Kidney tubule cell (primary cell): ENCODE measurements at regions not wholly inside any gene's neighbourhood (a gene's known extent, or its start where the extent isn't known, plus 50 kb on each side); places are given as distances from the start of the nearest gene placed in this dataset.
"Not testable (repeated sequence)": the region's sequence is repeated elsewhere in the genome, so short reads cannot be mapped to it uniquely, and the experiment has no call there.

ENCODE experiments used
- DNase-seq: peaks from one replicate; pipeline ENCODE4 v3.0.0-alpha.2; 2018; ENCODE audit warnings: low spot score

GRCh38 chr11:23151819-23152218, 291.5 kb upstream of the CCDC179 start:
- no peak for DNase-seq

GRCh38 chr11:23155503-23155902, 295.2 kb upstream of the CCDC179 start:
- DNase-seq = no peak

DNA sequence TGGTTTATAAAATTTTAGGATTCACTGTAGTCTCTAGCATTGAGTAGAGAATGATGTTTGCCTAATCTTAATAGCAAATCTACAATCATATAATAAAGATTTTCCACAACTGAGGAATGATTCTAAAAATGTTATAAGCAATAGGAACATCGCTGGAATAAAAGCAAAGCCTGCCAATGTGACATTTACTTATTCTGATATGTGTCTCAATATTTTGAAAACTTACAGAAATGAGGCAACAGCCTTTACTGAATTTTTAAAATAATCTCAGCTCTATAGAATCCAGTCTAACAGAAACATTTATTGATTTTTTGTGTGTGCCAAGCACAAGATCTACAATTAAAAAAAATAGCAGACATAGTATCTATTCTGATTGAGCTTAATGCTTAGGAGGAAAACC, 303.7 kb upstream of the CCDC179 start:
- no peak for DNase-seq

- DNase-seq = no peak
These were observed 306.1 kb upstream of the CCDC179 start for GRCh38 chr11:23166376-23166775.

- DNase-seq = no peak
These were observed 319.3 kb upstream of the CCDC179 start for GRCh38 chr11:23179609-23180008.

DNA sequence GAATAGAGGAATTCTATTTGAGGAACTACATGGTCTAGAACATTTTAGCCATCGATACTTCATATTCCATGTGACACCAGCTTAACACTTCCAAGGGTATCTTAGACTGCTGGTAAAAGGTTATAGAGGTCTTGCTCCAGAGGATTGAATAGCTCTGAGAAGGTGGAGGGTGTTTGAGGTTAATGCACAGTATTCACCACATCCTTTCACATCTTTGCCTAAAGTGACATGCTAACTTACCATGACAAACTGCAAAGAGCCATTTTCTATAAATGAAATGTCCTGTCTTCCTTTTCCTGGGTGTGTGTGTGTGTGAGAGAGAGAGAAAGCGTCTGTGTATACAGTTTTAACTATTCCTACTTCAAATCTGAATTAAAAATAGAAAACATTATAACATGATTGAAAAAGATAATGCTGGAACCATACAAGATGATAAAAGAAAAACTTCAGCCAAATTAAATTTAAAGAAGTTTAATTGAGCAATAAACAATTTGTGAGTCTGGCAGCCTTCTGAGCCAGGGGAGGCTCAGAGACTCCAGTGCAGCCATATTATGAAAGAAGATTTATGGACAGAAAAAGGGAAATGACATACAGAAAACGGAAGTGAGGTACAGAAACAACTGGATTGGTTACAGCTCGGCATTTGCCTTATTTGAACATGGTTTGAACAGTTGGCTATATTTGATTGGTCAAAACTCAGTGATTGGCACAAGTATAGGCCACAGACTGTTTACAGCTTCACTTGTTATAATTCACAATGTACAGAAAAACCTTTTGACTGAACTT, 320.9 kb upstream of the CCDC179 start:
- DNase-seq = no peak

DNA sequence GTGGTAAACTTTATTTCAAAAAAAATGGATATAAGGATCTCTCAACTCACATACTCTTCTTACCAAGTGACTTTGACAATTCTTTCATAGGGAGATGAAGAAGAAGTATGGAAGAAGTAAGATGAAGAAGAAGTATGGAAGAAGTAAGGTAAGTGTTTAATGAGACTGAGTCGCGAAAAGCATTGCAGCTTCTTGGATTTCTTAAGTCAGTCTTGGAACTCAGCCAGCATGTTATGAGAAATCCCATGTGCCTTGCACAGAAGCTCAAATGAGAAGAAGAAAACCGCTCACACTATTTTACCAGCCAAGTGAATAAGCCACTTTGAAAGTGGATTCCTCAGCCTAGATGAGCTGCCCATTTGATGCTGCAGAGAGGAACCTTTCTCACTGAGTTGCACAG, 332.0 kb upstream of the CCDC179 start:
- no peak for DNase-seq

DNA sequence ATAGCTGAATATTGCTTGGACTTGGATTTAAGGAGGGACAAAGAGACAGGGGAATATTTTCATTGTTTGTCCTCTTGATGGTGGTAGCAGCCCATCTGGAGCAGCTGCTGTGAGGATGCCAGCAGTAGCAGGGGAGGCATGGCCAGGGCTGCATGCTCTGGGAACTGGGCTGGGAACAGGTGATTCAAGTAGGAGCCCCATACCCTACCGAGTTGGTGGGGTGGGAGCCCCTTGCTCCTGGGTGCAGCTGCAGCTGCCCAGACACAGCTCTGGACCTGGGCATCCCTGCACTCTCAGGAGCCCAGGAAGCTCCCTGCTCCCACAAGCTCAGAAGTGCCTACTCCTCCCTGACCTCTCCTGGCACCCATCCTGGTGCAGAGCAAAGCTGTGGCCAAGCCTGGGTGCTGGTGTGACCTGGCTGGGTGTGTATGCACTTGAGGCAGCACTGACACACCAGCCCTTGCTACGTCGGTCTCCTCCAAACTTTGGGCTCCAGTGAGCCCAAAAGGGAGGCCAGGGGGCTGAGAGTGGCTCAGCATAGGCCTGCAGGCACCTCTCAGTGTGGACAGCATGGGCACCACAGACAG, 341.8 kb upstream of the CCDC179 start:
- no peak for DNase-seq

DNA sequence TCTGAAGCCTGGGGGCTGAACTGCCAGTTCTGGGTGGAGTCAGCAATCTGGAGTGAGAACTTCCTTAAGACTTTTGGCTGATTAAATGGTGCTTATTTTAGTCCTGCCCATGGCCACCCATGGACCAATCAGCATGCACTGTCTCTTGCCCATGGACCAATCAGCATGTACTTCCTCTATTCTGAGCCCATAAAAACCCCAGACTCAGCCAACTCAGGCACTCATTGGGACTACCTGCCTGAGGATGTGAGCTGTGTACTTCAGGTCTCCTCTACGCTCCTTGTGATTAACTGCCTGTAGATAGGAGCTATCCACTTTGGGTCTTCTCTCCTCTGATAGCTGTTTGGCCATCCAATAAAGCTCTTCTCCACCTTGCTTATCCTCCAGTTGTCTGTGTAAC, 342.3 kb upstream of the CCDC179 start:
- DNase-seq = no peak

DNA sequence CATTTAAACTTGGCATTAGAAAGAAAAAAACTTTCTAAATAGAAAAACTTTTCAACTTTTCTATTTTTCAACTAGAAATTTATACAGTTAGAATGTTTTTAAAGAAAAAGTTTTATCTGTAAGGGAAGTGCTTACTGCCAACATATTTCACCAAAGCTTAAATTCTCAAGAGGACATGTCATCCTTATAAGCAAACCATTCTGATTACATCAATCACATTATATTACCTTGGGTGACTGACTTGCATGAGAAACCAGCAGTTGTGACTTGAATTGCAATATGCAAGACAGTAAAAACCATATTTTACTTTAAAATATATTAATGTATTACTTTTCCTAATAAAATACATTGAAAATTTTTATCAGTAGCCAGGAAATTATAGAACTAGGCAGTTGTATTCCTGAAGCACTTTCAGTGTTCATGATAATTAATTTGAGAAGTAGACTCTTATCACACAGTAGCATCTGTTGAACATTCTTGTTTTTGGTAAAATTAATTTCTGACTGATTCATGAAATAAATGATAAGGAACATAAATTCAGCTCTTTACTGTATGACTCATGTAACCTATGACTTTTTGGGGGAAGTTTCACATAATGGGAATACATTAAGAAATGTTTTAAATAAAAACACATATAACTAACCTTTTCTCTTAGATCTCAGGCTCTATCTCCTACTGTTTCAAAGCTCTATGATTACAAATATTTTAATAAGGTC, 345.0 kb upstream of the CCDC179 start:
- DNase-seq = peak; percentile 26

DNA sequence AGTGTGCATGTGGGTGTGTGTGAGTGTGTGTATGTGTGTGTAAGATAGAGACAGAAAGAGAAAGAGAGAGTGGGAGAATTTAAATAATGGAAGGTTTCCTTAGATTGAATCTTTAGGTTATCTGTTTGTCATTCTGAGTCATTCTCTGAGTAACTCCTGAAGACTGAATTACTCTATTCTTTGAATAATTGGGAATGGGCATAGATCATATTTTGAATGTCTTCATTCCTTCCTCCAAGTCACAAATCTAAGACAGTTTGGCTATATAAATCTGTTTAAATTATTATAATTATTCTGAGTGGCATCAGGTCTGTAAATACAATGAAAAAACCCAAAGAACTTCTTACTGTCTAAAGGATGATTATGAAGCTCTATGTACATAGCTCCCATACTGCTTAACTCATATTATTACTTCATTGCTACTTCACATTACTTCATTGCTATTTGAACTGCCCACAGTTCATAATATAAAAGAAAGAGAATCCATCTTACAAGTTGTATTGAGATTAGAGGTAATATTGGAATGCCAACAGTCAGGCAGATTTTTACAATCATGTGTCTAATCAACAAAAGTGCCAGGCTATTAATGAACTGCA, 346.6 kb upstream of the CCDC179 start:
- no peak for DNase-seq

DNA sequence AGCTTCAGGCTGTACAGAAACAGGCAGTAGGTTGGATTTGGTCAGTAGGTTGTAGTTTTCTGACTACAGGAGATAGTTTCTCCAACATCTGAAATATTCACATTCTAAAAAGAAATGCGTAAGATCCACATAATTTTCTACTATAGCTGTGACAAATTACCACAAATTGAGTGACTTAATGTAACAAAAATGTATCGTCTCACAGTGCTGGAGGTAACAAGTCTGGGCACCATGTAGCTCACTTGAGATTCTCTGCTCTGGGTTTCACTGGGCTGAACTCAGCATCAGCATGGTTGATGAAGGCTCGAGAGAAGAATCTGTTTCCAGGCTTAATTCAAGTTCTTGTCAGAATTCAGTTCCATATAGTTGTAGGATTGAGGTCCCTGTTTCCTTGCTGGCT, 350.9 kb upstream of the CCDC179 start:
- DNase-seq = no peak

- DNase-seq = peak; percentile 29
These were observed 352.5 kb upstream of the CCDC179 start for GRCh38 chr11:23212807-23213206.

DNA sequence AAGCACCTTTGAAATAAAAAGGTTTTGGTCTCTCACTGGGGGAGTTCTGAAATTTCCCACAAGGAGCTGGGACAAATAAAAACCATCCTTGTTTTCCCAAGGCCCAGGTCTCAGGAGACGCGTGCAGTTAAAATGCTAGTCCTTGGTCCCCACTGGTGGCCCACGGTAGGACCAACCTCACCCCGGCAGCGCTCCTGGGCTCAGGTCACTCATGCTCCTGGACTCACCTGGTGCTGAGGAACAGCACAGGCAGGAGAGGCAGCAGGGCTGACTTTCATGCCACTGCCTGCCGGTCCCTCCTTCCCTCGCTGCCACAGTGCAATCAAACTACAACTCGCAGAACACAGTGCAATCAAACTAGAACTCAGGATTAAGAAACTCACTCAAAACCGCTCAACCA, 356.8 kb upstream of the CCDC179 start:
- no peak for DNase-seq

DNA sequence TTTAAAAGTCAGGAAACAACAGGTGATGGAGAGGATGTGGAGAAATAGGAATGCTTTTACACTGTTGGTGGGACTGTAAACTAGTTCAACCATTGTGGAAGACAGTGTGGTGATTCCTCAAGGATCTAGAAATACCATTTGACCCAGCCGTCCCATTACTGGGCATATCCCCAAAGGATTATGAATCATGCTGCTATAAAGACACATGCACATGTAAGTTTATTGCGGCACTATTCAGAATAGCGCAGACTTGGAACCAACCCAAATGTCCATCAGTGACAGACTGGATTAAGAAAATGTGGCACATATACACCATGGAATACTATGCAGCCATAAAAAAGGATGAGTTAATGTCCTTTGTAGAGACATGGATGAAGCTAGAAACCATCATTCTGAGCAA, 359.8 kb upstream of the CCDC179 start:
- not testable (repeated sequence) for DNase-seq

DNA sequence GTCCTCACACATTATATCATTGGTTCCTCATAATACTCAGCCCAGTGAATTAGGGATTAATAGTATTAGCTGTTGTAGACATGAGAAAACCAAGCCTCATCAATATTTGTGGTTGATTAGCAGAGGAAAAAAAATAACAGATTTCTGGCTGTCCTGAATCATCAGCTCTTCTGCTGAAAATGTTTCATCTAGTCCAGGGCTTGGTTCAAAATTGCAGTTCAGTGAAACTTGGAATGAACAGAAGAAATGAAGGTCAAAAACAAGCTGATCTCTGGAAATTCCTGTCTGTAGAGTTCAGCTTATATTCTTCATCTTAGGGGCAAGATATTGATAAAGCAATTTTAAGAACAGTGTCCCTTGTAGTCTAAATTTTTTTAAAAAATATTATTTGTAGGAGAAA, 361.1 kb upstream of the CCDC179 start:
- DNase-seq = no peak

GRCh38 chr11:23226331-23227077, 366.2 kb upstream of the CCDC179 start:
- DNase-seq = no peak

DNA sequence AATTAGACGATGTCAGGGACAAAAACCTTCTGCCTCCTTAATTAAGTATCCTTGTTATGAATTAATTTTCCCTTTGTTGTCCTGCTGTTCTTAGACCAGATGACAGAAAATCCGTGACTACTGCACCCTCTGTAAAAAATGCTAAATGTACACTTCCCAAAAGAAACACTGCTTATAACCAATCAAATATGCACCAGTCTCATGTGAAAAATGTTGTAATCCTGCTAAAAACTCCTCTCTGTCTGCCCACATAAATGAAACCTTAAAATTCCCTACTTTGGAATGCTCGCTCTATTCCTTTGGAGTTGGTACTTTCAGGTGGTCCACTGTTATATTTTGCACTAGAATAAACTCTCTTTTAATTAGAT, 366.8 kb upstream of the CCDC179 start:
- DNase-seq = no peak

DNA sequence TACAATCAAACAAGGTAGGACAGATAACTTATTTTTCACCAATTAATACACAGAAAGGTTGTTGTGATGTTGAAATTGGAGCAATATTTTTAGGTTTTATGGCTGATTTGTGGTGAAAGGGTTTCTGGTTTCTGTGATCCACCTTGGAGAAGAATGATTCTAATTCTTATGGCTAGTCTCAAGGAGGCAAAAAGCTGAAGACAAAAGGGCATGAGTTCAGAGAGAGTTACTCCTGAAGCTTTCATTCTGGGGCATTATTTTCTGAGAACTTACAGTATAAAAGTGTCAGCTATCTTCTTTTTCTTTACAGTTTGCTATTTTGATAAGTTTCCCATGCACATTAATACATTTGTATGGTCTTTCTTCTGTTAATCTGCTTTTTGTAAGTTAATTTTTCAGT, 372.4 kb upstream of the CCDC179 start:
- DNase-seq = no peak

GRCh38 chr11:23233075-23233474, 372.8 kb upstream of the CCDC179 start:
- no peak for DNase-seq

DNA sequence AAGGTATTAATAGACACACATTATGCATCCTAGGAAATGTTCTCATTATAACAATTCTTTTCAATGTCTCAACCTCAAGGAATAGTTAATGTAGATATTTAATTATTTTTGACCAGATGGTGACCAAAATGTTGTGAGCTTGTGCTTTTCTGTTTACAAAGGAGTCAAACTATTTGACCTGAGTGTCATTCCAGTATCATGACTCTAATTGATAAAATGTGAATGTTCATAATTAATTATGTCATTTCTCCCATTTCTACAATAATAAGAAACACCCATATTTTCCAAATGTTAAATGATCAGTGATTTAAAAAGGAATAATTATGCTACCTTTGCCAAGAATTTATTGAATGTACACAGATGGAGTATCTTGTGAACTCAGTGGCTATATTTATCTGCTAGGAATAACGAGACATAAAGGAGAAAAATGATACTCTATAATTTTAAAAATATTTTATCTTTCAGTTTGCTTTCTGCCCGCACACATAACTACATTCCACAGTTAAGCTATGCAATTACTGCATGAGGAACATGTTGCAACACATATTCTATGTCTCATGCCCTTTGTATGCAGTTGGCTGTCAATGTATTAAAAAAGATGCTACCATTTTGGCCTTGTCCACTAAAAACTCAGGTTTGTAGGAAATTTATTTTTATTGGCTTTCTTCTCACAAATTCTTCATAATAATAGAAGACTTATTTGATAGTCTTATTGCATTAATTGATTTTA, 376.7 kb upstream of the CCDC179 start:
- DNase-seq = no peak

- DNase-seq = no peak
These were observed 392.2 kb upstream of the CCDC179 start for GRCh38 chr11:23252426-23252825.
